CD4-positive, alpha-beta T cell treated with Interleukin-6 at 100 ng/mL for 8 hours (primary cell): ENCODE measurements at regions not wholly inside any gene's neighbourhood (a gene's known extent, or its start where the extent isn't known, plus 50 kb on each side); places are given as distances from the start of the nearest gene placed in this dataset.
"Not testable (repeated sequence)": the region's sequence is repeated elsewhere in the genome, so short reads cannot be mapped to it uniquely, and the experiment has no call there.

ENCODE experiments used
- DNase-seq: peaks from one replicate; pipeline ENCODE4 v3.0.0-alpha.2; 2020; ENCODE audit warnings: mixed read lengths, low spot score

DNA sequence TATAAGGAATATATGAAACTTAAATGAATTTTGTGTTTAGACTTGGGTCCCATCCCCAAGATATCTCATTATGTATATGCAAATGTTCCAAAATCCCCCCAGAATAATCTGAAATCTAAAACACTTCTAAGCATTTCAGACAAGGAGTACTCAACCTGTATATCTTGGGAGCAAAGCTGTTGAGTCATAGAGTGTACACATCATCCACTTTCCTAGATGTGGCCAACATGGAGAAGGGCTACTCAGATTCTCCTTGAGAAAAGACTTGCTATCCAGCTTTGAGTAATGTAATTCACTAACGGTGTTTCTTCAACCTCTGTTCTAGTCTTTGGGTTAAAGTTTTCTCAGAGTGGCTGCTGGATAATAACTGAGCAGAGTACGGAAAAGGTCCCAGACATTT lies 215.5 kb upstream of the POU1F1 start:
- no peak for DNase-seq

DNA sequence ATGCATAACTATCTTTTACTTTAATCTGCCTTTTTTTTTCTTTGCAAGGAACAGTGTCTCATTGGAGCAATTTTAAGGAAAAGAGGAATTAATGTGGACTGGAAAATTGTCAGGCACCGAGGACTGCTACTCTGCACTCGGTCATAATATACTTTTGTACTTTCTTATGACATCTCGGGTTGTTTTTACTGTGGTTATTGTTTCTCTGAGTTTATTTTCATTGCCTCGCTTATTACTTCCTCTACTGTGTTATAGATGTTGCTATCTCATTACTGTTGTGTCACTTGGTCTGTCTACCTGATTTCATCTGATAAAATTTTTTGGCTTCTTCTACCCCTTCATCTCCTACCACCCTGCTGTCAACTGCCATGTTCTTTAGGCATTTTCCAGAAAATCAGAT lies 213.5 kb upstream of the POU1F1 start:
- DNase-seq = no peak

DNA sequence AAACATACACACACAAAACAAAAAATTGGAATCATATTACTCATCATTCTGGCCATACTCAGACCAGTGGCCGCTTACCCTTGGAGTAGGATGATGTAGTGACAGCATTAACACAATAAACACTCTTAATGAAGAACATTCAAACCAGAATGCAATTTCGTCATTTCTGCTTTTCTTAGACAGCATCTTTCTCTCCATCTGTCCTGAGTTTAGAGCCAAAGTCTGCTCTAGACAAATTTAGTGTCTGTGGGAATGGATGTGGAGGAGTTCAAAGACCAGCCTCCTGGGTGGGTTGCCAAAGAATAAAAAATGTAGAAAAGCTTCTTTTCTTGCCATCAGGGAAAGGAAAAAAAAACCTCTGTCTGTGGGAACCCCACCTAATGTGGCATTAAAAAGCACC lies 212.4 kb upstream of the POU1F1 start:
- no peak for DNase-seq

DNA sequence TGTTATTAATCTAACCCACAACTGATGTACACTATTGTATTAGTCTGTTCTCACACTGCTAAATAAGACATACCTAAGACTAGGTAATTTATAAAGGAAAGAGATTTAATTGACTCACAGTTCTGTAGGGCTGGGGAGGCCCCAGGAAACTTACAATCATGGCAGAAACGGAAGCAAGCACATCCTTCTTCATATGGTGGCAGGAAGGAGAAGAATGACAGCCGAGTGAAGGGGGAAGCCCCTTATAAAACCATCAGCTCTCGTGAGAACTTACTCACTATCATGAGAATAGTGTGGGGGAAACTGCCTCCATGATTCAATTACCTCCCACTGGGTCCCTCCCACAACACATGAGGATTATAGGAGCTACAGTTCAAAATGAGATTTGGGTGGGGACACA lies 210.3 kb upstream of the POU1F1 start:
- not testable (repeated sequence) for DNase-seq

DNA sequence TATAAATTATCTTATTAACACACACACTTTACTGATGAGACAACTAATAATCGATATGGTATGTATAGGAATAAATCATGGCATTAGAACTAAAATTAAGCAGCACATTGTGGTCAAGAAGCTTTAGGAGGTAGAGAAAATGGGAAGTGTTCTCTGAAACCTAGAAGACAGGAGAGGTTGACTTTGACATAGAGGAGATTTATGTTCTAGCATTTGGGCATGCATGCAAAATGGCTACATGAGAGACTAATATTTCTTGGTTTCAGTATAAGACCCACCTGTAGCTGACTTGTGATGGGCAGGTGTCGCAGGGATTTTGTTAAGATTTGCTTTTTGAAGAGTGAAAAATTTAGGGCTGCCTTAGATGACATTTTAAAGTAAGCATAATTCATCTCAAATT lies 209.7 kb upstream of the POU1F1 start:
- DNase-seq = no peak

DNA sequence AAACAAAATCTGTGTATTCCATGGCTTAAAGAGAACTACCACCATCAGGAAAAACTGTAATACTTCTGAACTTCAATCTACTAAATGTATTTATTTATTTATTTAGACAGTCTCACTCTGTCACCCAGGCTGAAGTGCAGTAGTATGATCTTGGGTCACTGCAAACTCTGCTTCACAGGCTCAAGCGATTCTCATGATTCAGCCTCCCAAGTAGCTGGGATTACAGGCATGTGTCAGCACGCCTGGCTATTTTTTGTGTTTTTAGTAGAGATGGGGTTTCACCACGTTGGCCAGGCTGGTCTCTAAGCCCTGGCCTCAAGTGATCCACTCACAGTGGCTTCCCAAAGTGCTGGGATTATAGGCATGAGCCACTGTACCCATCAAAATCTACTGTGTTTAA lies 202.3 kb upstream of the POU1F1 start:
- DNase-seq = no peak

DNA sequence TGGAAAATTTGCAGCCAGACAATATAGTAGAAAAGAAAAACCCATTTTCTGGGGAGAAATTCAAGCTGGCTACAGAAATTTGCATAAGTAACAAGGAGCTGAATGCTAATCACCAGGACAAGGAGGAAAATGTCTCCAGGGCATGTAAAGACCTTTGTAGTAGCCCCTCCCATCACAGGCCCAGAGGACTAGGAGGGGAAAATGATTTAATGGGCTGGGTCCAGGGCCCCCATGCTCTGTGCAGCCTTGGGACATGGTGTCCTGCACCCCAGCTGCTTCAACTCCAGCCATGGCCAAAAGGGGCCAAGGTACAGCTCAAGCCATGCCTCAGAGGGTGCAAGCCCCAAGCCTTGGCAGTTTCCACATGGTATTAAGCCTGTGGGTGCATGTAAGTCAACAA lies 197.6 kb upstream of the POU1F1 start:
- DNase-seq = no peak

DNA sequence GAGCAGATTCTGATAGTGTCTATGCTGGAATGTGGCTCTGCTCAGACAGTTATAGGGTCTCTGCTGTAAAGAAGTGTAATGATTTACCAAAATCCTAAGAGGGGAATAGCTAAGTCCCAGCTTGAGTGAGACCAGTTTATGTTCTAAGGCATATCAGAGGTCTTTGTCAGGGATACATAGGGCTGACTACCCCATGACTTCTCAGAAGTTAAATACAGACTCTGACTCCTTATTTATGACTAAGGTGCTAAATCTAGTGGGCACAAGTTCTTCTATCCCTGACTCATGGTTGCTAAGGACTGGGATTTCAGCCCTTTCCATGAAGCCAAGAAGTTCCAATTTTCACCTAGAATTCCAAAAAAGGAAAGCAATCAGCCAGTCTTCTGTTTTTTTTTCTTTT lies 192.6 kb upstream of the POU1F1 start:
- no peak for DNase-seq

DNA sequence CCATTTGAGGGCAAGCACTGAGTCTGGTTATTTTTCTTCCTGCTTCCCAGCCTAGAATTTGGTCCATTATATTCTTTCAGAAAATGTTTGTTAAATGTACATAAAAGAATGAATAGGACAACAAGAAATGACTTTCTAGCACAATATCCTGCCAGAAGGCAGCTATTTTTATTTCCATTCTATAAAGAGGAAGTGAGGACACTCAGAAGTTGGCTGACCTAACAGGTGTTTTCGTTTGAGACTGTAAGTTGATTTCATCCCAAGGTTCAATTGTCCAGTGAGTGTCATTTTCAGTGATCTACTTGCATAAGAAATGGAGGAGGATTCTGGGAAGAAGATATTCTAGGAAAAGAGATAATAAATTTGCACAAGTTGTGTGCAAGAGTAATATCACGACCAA lies 191.9 kb upstream of the POU1F1 start:
- DNase-seq = no peak

DNA sequence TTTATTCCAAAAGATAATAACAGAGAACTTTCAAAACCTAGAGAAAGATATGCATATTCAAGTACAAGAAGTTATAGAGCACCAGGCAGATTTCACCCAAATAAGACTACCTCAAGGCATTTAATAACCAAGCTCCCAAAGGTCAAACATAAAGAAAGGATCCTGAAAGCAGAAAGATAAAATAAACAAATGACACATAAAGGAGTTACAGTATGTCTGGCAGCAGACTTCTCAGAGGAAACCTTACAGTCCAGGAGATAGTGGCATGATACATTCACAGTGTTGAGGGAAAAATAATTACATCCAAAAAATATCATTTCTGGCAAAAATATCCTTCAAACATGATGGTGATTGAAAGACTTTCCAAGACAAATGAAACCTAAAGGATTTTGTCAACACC lies 185.8 kb upstream of the POU1F1 start:
- DNase-seq = no peak

DNA sequence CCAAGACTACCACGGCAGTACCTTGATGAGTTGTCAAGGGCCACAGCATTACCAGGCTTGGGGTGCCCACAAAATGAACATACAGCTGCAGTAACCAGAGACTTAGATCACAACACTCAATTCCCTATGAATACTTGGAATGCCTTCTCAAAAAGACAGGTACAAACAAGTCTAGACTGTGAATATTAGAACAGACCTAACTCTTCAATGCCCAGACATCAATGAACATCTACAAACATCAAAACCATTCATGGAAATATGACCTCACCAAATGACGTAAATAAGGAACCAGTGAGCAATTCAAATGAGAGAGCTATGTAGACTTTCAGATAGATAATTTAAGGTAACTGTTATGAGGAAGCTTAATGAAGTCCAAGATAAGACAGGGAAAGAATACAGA lies 185.1 kb upstream of the POU1F1 start:
- DNase-seq = no peak

DNA sequence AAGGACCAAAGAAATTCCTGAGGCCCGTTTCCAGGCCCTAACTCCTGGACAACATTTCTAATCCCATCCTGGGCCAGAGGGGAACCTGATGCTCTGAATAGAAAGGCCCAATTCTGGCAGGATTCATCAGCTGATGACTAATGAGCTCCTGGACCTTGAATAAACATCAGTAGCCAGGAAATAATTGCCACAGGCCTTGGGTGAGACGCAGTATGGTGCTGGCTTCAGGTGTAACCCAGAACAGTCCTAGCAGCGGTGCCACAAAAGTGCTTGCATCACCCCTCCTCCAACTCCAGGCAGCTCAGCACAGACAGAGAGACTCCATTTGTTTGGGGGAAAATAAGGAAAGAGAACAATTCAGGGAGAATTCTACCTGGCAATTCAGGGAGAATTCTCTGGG lies 184.7 kb upstream of the POU1F1 start:
- no peak for DNase-seq

DNA sequence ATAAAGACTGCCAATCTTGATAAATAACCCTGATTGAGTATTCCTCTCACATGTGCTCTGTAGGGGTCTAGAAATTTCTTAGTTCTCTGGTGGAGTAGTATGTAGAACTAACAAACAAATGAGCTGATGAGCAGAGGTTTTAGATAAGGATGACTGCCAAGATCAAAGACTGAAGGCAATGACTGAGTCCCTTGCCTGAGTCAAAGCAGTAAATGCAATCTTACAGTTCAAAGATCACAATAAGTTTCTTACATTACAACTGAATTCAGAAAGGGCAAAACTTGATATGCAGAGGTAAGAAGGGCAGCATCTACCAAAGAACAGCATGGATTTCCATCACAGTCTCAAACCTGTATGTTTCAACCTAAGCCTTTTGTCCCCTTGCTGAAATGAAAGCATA lies 172.2 kb upstream of the POU1F1 start:
- DNase-seq = no peak

DNA sequence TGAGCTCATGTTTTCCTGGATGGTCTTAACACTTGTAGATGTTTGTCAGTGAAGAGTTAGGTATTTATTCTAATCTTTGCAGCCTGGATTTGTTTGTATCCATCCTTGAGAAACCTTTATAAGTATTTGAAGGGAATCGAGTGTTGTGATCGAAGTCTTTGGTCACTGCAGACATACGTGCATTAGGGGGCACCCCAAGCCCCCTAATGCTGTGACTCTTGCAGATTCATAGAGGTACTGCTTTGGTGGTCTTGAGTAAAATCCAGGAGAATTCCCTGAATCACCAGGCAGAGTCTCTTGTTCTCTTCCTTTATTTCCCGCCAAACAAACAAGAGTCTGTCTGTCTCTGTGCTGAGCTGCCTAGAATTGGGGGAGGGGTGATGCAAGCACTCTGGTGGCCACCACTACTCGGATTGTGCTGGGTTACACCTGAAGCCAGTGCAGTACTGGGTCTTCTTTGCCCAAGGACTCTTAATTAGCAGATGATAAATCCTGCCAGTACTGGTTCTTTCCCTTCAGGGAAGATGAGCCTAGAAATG lies 170.5 kb upstream of the POU1F1 start:
- DNase-seq = no peak

DNA sequence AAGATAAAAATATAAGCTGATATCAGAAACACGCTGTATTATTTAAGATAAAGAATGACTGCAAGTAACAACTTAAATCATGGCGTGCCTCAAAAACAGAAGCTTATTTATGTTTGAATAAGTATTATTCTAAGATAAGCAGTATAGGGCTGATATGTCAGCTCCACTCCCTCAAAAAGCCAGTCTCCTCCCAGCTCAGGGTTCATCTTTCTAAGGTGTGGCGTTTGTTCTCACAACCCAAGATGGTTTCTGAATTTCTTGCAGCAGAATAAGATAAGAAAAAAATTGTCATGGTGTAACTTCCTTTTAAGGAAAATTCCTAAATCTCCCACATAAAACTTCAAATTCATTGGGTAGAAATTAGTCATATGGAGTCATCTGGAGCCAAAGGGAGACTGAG lies 166.1 kb upstream of the POU1F1 start:
- no peak for DNase-seq

DNA sequence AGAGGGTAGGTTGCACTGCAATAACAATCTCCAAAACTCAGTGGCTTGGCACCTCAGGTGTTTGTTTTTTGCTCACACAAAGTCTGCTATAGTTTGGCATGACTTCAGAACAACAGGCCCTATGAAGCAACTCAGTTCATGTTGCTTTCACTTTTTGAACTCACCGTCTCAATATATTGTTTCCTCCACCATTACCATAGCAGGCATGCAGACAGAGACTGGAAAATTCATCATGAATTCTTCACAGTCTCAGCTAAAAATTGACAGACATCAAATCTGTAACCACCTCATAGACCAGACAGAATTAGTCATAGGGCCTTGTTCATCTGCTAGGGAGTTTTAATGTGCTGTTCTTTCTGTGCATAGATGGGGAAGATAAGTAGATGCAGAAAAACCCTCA lies 161.4 kb upstream of the POU1F1 start:
- DNase-seq = no peak

DNA sequence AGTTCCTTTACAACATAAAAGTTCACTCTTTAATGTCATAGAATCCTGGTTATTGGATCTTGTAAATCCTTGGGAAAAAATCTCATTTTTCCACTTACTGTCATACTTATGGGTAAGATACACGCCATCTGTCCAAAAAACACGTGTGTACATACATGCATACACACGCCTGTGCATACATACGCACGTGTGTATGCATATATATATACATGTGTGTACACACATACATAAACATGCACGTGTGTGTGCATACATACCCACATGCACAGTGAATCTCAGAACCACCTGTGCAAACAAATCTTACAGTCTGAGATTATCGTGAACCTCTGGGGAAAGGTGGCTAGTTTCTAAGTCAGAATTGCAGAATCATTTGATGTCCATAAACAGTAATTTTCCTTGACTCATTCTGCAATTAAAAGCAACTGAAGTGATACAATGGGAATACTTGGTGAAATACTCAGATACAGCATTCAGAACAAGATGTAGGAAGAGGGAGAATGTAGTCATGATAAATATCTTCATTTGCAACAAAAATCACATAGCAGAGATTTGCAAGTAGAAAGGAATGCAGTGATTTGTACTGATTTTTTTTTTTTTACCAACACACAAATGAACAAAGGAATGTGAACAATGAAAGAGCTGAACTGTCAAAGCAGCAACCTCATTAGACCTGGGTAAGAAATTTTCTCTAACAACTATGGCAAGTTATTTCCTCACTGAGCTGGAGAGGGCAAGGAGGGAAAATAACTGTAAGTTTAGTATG lies 160.6 kb upstream of the POU1F1 start:
- no peak for DNase-seq

DNA sequence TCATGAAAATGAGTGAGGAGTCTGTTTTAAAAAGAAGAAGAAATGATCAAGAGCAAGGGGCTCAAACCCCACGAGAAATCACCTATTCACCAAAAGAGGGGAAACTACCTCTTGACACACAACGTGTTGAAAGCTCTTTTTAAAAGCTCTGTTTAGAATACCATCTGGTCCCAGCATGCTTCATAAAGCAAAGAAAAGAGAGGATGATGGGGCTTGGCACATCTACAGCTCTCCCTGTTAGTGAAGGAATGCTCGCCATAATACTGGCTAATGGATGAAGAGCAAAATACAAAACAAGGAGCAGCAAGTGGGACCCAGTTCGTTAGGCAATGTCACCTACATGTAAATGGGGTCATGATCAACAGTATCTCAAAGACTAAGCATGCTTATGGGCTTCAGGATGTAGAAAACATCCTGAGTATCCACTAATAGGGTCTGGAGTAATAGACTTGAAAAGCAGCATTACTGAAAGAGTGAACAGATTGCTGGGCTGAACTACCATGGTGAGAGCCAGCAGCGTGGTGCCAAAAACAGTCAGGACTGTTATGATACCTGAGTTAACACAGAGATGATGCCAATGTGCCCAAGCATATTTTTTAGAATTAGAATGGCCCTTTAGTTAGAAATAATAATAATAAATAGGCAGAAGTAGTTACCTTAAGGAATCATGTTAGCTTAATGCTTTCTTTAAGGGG lies 159.7 kb upstream of the POU1F1 start:
- no peak for DNase-seq

DNA sequence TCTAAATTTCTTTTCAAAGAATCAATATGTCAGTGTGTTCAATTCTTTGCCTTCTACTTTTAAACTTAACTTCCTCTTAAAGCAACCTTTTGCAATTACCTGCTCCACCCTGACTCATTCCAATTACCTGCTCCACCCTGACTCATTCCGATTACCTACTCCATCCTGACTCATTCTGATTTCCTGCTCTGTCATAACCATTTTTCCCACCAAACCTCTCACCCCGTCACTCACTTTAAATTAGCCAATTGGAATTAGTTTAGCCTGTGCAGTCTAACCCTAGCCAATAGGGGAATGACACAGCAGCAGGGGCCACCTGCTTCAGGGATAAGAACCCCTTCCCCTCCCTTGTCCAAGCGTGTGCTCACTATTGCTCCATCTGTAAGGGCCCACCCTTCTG lies 157.1 kb upstream of the POU1F1 start:
- not testable (repeated sequence) for DNase-seq

DNA sequence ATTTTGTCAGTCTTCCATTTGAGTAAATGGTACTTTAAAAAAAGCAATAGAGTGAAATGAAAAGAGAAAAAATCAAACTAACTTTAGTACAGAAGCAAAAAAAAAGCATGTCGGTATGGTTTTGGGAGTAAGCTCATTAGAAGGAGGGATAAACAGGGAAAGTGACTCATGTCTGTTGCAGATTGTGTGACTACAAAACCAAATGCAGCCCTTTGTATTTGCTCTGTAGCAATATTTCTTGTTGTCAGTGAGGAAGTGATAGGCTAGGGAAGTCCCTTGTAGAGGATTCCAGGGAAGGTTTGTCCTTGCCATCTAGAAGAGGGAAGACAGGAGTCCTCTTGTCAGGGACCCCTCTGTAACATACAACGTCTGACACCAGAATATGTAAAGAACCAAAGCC lies 150.5 kb upstream of the POU1F1 start:
- DNase-seq = no peak

DNA sequence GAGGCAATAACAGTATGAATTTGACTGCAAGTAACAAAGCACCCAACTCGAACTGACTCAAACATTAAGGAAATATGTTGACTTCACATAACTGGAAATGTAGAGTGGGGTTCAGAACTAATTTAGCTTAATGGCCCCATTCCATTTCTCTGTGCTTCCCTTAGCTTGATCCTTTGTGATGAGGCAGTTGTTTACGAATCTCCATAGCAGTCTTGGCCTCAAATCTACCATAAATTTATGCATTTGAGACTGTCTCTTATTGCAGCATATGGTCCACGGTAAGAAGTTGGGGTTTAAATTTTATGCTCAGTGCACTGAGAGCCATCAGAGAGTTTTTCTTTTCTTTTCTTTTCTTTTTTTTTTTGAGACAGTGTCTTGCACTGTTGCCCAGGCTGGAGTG lies 148.7 kb upstream of the POU1F1 start:
- no peak for DNase-seq

DNA sequence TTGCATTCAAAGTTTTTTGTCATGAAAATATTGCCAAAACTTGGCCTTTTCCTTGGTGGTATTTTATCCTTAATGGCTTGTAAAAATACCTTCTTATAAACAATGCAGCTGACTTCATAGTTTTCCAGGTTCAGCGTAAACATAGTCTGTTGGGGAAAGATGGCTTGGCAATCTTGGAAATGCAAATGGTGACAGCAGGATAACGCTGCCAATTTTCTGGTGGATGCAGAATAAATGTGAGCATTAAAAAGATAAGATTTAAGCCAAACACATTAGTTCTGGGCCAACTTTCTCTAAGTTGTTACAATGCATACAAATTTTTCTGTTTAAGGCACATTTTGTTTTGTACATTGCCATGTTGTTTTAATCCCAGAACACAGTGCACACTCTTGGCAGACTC lies 147.0 kb upstream of the POU1F1 start:
- DNase-seq = no peak

DNA sequence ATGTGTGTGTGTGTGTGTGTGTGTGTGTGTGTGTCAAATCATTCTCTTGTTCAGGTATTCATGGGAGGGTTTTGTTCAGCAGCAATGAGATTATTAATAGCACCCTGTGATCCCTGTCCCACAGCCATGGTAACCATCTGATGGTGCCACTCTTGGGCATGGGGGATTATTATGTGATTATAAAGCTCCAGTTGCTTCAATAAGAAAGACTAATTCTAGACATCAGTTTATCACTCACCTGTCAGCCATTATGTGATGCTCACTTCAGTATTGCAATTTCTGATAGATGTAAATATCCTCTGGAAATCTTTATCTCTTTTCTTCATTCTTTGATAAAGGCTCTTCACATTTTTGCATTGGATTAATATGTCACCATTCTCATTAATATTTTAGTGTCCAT lies 145.9 kb upstream of the POU1F1 start:
- no peak for DNase-seq

DNA sequence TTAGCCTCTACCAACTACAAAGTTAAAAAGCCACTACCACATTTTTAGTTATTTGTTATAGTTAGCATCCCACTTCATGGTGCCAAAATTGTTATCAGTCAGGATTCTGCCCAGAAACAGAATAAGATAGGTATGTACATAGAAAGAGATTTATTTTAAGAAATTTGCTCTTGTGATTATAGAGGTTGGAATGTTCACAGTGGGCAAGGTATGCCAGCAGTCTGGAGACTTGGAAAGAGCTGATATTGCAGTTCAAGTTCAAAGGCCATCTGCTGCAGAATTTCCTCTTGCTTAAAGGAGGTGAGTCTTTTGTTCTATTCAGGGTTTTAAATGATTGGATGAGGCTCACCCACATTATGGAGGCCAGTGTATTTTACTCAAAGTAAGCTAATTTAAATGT lies 143.8 kb upstream of the POU1F1 start:
- no peak for DNase-seq
